DOHH2 (cell line): ENCODE measurements at regions not wholly inside any gene's neighbourhood (a gene's known extent, or its start where the extent isn't known, plus 50 kb on each side); places are given as distances from the start of the nearest gene placed in this dataset.

Source experiments
- H3F3A ChIP-seq: fragments of 200-600 bp; sonication (generic), shearing (Covaris generic); 2 replicates; pipeline ENCODE4 v1.6.0; 2016; ENCODE audit warnings: antibody characterized with exemption, mild to moderate bottlenecking; ENCODE audit not compliant: control insufficient read depth, insufficient read depth
- H3K27ac ChIP-seq: fragments of 200-600 bp; sonication (generic); 2 replicates; pipeline ENCODE4 v1.5.1; 2014; ENCODE audit warnings: low read depth, mild to moderate bottlenecking, low read length, moderate library complexity
- H3K27me3 ChIP-seq: fragments of 200-600 bp; sonication (generic); 2 replicates; pipeline ENCODE4 v1.6.1; 2014; ENCODE audit warnings: mild to moderate bottlenecking, low read length, mixed read lengths; ENCODE audit not compliant: control insufficient read depth
- H3K36me3 ChIP-seq: fragments of 200-600 bp; sonication (generic); 2 replicates; pipeline ENCODE4 v1.6.1; 2014; ENCODE audit warnings: mild to moderate bottlenecking, low read length, moderate library complexity, mixed read lengths; ENCODE audit not compliant: control insufficient read depth
- H3K4me1 ChIP-seq: fragments of 200-600 bp; sonication (generic); 2 replicates; pipeline ENCODE4 v1.6.1; 2014; ENCODE audit warnings: mild to moderate bottlenecking, low read length, mixed read lengths; ENCODE audit not compliant: control insufficient read depth
- H3K4me2 ChIP-seq: fragments of 200-600 bp; sonication (generic); 2 replicates; pipeline ENCODE4 v1.6.0; 2014; ENCODE audit warnings: mild to moderate bottlenecking, low read length, moderate library complexity
- H3K4me3 ChIP-seq: fragments of 200-600 bp; sonication (generic); 2 replicates; pipeline ENCODE4 v1.5.1; 2014; ENCODE audit warnings: mild to moderate bottlenecking, low read length, mixed read lengths
- H3K79me2 ChIP-seq: fragments of 200-600 bp; sonication (generic); 2 replicates; pipeline ENCODE4 v1.6.1; 2014; ENCODE audit warnings: mild to moderate bottlenecking, low read length, mixed read lengths; ENCODE audit not compliant: control insufficient read depth
- H3K9me2 ChIP-seq: fragments of 200-600 bp; sonication (generic); replicated peaks from 2 replicates; pipeline ENCODE4 v1.6.1; 2014; ENCODE audit warnings: mild to moderate bottlenecking, low read length, mixed read lengths; ENCODE audit not compliant: control insufficient read depth
- H3K9me3 ChIP-seq: fragments of 200-600 bp; sonication (generic); 2 replicates; pipeline ENCODE4 v1.6.1; 2014; ENCODE audit warnings: antibody characterized with exemption, low read length, mixed read lengths; ENCODE audit not compliant: control insufficient read depth, insufficient read depth
- H4K20me1 ChIP-seq: fragments of 200-600 bp; sonication (generic); 2 replicates; pipeline ENCODE4 v1.6.0; 2014; ENCODE audit warnings: low read depth, mild to moderate bottlenecking, antibody characterized with exemption, low read length, moderate library complexity; ENCODE audit not compliant: control insufficient read depth, insufficient read depth
- EZH2phosphoT487 ChIP-seq: fragments of 200-600 bp; sonication (generic); IDR thresholded peaks from 2 replicates; pipeline ENCODE4 v1.6.1; 2017; ENCODE audit warnings: borderline replicate concordance, mild to moderate bottlenecking, antibody characterized with exemption, low read length, moderate library complexity, mixed read lengths
- TF ChIP-seq, protein P1 (sequence below): fragments of 200-600 bp; sonication (generic); IDR thresholded peaks from one replicate; pipeline ENCODE4 v1.5.1; 2014; ENCODE audit warnings: antibody characterized with exemption, mild to moderate bottlenecking, low read depth, low read length; ENCODE audit not compliant: poor library complexity, severe bottlenecking

DNA sequence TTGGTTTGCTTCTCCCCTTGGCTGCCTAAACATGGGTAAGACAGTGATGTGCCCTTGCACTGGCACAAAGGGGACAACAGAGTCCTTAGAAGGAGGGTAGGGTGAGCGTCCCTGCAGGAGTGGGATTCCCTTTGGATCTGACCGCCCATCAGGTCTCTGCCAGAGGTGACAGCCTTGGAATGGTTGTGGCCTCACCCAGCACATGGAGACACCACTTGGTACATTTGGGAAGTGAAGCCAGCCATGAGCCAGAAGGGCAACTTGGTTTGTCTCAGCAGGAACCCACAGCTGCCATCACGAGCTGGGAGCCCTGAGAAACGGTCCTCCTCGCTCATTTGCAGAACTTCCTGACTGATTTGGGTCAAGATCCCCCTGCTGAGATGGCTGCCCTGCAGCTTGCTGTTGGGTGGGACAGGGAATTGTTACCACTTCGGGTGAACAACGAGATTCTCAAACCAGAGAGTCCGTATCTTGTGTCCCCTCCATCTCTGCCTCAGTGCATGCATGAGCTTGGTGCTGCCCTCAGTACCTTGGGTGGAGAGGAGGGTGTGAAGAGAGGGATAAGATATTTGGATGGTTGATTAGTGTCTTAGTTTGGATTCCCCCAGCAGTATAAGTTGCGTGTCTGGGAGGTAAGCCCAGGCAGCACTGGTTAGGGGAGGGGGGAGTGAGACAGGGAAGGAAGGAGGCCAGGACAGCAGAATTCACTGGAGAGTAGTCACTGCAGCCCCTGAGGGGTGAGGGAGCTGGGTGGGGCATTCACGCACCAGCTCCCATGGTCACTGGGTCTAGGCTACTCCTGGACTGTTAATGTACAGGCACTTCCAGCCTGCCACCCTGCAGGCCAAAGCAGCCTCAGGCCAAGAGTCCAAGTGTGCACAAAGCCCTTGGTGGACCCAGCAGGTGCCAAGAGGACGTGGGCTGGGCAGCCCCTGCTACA, 168.8 kb upstream of the TOPAZ1 start:
- Histone ChIP-seq H3K36me3 (peaks cover 15% of the 10 kb centered on the region; the same call in 1 of the 2 replicates), H3K27ac (no peak overlapping the region), H3F3A (no peaks in the 10 kb centered on the region), H4K20me1 (0 out of 2 replicates have a peak, but pooled peaks cover 2% of the 10 kb centered on the region), H3K9me2 (no peaks in the 10 kb centered on the region), H3K79me2 (peaks cover 41% of the 10 kb centered on the region), H3K27me3 (no peaks in the 10 kb centered on the region), H3K4me2 (no peak overlapping the region), H3K4me3 (no peak overlapping the region), H3K4me1 (no peaks in the 10 kb centered on the region), H3K9me3 (no peaks in the 10 kb centered on the region)
- TF ChIP-seq EZH2phosphoT487 = no peak
- TF ChIP-seq, protein P1, sequence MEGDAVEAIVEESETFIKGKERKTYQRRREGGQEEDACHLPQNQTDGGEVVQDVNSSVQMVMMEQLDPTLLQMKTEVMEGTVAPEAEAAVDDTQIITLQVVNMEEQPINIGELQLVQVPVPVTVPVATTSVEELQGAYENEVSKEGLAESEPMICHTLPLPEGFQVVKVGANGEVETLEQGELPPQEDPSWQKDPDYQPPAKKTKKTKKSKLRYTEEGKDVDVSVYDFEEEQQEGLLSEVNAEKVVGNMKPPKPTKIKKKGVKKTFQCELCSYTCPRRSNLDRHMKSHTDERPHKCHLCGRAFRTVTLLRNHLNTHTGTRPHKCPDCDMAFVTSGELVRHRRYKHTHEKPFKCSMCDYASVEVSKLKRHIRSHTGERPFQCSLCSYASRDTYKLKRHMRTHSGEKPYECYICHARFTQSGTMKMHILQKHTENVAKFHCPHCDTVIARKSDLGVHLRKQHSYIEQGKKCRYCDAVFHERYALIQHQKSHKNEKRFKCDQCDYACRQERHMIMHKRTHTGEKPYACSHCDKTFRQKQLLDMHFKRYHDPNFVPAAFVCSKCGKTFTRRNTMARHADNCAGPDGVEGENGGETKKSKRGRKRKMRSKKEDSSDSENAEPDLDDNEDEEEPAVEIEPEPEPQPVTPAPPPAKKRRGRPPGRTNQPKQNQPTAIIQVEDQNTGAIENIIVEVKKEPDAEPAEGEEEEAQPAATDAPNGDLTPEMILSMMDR = no peak

DNA sequence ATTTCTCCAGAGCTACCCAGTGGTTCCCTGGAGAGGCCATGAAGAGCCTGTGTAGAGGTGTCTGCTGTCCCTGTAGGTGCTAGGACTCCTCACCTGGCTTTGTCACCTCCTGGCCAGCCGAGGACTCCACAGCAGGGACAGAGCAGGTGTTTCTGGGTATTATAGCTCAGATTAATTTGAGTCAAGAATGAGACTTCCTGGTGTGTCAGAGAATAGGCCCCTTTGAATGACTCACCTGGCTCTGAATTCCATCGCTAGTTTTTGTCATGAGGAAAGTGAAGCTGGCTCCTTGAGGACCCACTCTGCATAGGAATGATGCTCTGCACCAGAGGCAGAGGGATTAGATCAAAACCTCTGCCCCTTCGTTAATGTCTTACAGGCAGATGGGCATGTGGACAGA, 167.5 kb upstream of the TOPAZ1 start:
- H3K79me2 ChIP-seq = peaks cover 48% of the 10 kb centered on the region
- H3K4me1 ChIP-seq = no peaks in the 10 kb centered on the region
- H4K20me1 ChIP-seq = 0 out of 2 replicates have a peak, but pooled peaks cover 2% of the 10 kb centered on the region
- no peaks in the 10 kb centered on the region for H3K9me2 ChIP-seq
- no peak overlapping the region for H3K27ac ChIP-seq
- H3K9me3 ChIP-seq = no peaks in the 10 kb centered on the region
- no peak for TF ChIP-seq EZH2phosphoT487
- TF ChIP-seq, protein P1 = no peak
- H3F3A ChIP-seq = no peaks in the 10 kb centered on the region
- no peak overlapping the region for H3K4me3 ChIP-seq
- peaks cover 10% of the 10 kb centered on the region; the same call in 1 of the 2 replicates for H3K36me3 ChIP-seq
- no peak overlapping the region for H3K4me2 ChIP-seq
- H3K27me3 ChIP-seq = no peaks in the 10 kb centered on the region

DNA sequence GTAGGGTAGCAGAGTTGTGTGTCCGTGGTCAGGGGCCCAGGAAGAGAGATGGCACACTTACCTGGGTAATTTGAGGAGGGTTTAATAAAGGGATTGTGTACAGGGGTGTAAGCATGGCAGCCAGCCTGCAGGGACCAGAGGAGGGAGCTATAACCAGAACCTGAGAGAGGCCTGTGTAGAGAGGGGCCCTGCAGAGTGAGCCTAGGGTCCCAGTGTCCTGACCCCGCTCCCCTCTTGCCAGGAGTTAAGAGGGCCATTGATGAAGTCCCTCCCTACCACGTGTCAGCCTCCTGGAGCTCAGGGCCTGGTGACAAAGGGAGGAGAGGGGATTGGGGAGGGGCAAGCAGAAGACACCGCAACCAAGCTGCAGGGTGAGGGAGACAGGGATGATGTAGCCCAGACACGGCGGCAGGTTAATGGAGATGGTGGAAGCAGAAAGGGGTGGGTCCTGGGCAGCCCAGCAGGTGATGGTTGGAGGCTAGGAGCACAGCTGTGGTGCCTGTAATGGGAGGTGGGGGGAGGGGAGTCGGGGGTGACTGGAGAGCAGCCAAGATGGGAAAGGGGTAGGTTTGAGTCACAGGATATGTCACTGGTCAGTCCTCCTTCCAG, 165.4 kb upstream of the TOPAZ1 start:
- no peaks in the 10 kb centered on the region for H3K27me3 ChIP-seq
- no peak overlapping the region for H3K4me2 ChIP-seq
- H3K9me2 ChIP-seq = no peaks in the 10 kb centered on the region
- no peak overlapping the region for H3K27ac ChIP-seq
- H3F3A ChIP-seq = no peaks in the 10 kb centered on the region
- 0 out of 2 replicates have a peak, but pooled peaks cover 2% of the 10 kb centered on the region for H4K20me1 ChIP-seq
- no peak overlapping the region for H3K4me3 ChIP-seq
- no peaks in the 10 kb centered on the region for H3K9me3 ChIP-seq
- H3K36me3 ChIP-seq = peaks cover 10% of the 10 kb centered on the region; the same call in 1 of the 2 replicates
- H3K79me2 ChIP-seq = peaks cover 46% of the 10 kb centered on the region
- no peaks in the 10 kb centered on the region for H3K4me1 ChIP-seq
- TF ChIP-seq, protein P1 = no peak
- no peak for TF ChIP-seq EZH2phosphoT487
